Activated CD8-positive, alpha-beta memory T cell treated with anti-CD3 and anti-CD28 coated beads for 48 hours (primary cell): ENCODE measurements at regions not wholly inside any gene's neighbourhood (a gene's known extent, or its start where the extent isn't known, plus 50 kb on each side); places are given as distances from the start of the nearest gene placed in this dataset.
A peak's percentile ranks its signal among the peaks of the same experiment; 100 is the strongest.

ENCODE experiments used
- DNase-seq, 3 experiments: peaks; one replicate each; pipeline ENCODE4 v3.0.0-alpha.2; 2020; ENCODE audit warnings: low read depth in 2 of 3, low spot score in 2 of 3

DNA sequence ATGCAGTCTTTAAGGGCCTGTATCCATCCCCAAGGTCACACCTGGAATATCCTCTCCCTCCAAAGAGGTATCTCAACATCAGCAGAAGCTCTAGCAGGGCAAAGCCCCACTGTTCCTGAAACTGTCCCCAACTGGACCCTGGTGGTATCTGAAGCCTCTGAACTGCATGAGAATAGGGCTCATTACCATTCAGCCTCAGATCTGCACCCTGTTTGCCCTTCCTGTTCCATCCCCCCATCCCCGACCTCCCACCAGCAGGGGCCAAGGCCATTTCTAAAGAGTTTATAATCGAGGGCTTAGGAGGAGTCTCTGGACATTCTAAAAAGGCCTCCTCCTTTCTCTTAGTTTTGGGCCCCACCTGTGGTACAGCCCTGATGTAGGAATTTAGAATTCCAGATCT is 74.0 kb upstream of the THY1 start:
- no peak for DNase-seq

DNA sequence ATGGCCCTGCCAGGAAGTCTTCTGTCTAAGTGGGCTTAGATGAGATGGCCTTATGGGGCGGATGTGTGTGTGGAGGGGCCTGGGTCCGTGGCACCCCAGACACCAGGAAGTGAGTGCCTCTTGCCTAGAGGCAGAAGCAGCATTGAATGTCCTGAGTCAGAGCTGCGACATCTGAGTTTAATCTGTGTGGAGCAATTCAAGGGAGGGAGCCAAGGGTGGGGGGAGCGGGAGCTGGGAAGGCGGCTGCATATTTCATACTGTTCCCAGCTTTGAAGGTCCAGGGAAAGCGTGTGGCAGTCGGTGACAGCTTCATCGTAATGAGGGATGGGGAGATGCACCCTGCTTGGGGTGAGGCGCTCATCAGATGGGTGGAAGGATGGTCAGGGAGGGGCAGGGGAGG is 73.5 kb upstream of the THY1 start:
- DNase-seq: no peak

DNA sequence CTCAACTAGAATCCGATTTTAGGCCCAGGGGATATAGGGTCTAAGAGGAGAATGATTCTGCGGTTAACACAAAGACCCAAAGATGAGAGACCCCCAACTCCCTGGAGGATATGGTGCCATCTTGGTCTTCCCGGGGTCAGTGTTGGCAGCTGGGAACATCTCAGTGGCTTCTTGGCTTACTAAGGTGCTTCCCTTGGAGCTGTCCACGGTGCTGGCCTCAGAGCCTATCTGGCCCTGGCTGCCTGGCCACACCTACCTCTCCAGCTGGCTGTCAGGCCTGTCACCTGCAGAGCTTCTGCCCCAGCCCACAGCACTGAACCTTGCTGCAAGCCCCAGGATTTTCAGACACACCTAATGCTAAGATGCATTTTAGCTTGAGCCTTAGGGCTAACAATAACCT is 70.7 kb upstream of the THY1 start:
- no peak for DNase-seq

DNA sequence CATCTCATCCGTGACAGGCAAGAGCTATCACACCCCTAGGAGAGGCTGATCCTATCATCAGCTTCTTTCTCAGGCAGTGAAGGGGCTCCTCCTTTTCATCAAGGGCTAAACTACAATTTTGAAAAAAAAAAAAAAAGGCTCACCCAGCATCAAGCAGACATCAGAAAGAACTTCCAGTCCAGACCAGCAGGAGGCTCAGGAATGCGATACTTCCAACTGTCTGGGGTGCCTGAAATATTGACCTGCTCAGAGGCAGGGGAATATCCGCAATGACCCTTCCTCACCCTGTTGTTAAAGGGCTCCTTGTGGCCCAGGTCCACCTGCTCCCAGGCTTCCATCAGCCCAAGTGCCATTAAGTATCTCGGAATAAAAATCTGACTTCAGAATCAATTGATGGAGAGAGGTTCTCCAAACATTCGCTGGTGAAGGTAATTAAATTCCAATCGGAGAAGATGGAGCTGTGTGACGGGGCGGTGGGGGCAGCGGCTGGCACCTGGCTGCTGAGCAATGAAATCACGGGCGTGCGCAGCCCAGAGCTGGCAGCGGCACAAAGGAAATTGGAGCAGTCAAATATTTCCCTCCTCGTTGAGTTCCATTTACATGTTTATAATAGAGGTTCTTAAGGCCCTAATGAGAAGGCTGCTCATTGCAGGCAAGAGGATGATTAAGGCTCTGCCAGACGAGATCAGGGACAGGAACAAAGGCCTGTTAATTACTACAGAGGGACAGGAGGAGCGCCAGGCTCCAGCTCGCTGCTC is 69.0 kb upstream of the THY1 start:
- no peak for DNase-seq

DNA sequence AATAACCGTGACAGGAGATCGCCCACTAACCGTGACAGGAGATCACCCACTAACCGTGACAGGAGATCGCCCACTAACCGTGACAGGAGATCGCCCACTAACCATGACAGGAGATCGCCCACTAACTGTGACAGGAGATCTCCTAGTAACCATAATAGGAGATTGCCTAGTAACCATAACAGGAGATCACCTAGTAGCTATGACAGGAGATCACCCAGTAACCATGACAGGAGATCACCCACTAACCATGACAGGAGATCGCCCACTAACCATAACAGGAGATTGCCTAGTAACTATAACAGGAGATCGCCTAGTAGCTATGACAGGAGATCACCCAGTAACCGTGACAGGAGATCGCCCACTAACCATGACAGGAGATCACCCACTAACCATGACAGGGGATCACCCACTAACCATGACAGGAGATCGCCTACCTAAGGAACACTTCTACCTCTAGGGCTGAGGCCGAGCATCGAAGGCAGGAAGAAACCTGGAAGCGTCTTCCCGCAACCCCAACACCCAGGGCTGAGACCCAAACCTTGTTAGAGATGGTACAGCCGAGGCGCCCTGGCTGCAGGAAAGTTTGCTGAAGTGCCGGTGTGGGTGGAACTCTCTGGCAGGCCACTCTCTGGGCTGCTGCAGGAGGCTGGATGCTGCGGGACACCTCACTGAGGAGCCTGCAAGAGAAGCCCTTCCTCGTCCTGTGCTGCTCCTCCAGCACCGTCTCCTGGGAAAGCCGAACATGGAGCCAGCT is 67.5 kb upstream of the THY1 start:
- DNase-seq: no peak

DNA sequence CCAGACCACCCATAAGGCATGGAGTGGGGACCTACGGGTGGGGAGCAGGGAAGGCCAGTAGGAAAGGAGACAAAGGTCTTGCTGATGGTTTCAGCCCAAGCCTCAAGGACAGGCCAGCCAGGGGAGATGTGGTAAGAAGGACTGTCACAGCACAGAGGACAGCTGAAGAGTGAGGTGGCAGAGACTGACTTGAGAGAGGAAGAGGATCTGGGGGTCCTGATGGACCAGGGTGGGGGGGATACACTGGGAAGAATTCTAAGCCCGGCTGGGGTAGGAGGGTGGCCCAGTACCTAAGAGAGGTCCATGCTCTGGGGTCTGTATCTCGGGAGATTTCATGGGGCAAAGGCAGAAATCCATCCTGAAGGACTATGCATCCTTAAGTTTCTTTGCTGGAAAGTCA is 66.1 kb upstream of the THY1 start:
- no peak for DNase-seq

DNA sequence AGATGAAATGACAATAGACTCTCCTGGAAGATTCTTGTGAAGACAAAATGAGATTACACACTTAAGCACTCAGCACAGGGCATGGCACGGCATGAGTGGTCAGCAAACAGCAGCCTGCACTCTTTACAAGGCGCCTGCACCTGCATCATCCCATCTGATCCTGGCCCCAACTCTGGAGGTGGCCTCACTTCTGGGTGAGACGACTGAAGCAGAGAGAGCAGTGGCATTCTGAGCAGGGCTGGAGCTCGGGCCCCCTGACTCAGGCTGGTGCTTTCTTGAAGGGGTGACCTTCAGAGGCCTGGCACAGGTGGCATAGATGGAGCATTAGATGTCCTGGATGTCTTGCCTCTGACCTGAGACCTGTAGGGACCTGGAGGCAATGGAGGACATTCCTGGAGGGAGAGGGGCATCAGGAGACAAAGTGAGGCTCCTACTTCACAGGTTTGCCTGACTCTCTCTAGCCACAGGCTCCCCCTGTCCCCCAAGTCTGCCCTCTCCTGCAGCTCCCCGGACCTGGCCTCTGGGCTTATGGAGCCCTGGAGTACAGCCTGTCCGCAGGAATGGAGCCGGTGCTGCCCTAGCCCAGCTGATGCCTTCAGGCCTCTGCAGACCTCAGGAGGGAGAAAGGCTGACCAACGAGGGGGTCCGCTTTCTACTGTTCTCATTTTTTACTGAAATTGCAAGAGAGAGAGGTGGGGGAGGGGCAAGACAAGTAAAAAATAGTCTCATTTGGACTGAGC is 65.5 kb upstream of the THY1 start:
- DNase-seq: no peak

DNA sequence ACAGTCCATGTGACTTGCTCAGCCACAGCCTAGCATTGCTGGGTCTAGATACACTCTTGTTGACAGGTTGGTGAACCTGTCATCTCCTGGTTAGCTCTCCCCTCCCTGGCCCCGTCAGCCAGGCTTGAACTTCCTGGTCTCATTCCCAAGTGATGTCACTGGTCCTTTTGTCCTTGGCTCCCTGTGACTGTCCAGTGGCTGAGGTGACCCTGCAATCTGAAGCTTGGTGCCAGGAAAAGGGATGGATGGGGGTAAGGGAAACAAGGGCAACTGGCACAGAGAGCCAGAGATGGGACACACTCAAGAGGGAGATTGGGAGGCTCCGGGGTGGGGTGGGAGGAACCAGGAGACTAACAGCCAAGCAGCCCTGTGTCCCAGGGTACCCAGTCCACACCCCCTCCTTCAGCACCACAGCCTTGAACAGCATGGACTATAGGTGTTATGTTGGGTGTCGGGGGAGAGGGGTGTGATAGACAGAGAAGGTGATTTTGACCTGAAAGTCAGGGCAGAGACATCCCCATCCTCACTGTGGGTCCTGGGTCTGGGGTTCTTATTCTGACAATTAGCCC is 63.8 kb upstream of the THY1 start:
- no peak for DNase-seq

DNA sequence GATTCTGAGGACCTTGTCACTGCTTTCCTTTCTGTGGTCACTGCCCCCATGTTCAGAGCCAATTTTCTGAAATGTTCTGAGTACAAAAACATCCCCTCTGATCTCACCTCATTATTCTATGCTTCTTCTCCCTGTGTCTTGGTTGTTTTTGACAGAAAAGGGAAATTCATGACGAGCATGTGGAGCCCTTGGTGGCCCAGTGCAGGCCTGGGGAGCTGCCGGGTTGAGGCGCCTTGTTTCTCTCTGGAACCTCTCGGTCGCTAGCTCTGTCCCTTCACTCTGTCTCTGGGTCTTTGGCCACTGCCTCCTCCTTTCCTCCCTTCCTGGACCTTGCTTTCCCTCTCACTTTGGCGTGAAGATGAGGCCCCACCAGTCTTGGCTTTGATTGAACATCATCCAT is 63.0 kb upstream of the THY1 start:
- DNase-seq: no peak

DNA sequence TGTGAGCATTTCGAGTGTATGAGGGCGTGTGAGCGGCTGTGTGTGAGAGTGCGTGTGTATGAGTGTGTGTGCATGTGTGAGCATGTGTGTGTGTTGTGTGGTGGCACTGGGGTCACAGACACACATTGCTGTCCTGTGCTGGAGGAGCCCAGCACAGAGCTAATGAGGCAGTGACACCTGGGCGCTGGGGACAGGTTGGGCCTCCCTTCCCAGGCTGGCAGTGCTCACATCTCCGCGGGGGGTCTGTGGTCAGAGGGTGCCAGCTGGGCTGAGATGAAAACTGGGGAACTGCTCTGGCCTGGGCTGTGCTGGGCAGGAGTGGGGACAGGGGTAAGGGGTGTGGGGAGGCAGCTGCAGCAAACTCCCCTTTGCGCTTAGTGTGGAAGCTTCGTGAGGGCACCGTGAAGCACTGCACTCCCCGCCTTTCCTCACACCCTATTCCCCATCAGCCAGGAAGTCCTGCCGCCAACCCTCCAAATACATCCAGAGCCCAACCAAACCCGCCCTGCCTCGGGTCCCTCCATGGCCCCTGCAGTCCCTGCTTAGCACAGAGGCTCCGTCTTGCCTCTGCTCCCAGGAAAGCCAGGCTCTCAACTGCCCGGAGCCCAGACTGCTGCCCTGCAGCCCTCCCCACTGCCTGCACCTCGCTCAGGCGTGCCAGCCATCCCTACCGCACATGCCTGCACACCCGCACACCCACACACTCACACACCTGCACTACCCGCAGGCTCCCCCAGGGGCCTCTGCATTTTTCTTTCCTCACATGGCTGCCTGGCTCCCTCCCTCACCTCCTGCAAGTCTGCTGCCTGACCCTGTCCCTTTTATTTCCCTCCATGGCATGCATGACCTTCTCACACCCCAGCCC is 62.0 kb upstream of the THY1 start:
- no peak for DNase-seq

DNA sequence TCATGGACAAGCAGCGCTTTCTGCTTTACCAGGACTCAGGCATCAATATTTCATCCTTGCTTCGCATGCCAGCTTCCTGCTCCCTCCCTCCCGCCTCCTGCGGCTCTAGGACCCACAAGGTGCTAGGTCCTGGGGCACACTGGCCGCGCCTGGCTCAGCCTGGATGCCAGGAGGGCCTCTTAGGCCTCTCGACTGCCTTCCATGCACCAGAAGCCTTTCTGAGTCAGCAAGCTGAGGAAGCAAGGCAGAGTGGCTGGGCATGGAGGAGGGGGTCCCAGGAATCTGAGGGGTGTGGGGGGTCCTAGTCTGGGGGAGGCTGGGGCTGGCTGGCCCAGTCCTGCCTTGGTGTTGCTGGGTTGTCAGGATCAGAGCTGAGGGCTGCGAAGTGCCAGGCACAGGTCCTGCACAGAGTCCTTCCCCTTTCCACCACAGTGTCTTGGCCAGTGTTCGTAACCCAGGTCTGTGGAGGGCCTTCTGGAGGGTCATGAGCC is 61.0 kb upstream of the THY1 start:
- DNase-seq: no peak

DNA sequence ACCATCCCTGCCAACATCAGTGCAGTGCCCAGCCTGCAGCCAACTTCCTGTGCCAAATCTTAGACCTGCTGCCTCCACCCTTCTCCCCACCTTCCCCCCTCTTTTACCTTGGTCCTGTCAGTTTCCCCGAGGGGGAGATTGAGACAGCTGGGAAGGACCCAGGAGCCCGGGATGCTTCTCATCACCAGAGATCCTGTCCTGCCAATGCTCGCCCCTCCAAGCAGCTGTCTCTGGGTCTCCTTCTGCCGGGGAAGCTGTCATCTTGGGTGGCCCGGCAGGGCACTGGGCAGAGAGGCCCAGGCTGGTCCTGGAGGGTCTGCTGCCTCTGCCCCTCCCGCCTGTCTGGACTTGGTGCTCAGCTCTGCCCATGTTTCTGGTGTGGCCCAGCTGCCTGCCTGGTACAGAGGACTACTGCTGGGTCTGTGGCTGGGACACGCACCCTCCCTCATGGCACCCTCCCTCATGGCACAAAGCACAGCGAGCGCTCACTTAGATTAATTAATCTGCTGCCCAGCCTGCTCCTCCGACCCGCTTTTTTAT is 60.4 kb upstream of the THY1 start:
- no peak for DNase-seq

DNA sequence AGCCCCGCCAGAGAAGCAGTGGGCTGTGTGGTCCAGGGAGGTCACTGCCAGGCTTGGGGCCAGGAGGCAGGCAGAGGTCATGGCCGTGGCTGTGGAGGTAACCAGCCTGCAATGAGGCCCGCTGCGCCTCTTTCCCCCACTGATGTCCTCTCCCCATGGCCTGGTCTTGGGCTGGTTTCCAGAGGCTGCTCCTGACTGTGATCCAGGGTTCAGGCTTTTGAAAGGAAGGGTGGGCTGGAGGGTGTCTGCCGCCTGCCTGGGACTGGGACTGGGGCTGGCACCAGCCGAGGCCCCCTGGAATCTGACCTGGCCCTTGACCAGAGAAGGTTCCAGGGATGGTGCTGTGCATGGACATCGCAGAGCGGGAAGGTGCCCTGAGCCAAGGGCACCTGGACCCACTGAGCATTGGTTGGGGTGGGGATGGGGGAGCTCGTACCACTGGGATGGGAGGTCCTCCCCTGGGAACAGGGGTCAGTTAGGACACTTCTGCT is 59.6 kb upstream of the THY1 start:
- no peak for DNase-seq

DNA sequence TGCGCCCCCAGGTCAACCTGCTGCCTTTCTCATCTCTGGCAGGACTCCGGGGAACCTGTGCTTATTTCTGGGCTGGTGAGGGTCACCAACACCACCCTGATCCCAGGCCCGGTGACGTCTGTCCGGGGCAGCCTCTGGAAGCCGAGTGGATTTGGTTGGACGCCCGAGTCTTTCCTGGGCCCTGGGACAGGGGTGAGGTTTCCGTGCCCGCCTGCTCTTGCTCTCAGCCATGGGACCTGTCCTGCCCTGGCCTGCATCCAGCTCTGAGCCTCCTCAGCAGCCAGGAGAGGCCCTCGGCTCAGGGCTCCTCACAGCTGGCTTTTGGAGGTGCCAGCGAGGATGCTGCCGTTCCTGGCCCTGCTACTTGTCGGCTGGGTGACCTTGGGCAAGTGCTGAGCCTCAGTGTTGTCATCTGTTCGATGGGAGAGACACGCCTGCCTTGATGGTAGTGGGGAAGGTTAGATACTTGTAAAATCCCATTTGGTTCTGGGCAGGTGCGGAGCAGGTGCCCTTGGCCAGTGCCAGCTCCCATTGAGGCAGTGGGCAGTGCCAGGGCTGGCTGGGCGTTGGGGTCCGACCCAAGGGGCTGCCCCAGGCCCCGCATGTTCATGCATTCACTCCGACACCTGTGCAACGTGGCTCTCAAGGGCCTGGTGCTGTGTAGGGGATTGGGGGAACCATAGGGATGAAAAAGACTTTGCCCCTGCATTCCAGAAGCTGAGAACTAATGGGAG is 58.9 kb upstream of the THY1 start:
- no peak for DNase-seq

DNA sequence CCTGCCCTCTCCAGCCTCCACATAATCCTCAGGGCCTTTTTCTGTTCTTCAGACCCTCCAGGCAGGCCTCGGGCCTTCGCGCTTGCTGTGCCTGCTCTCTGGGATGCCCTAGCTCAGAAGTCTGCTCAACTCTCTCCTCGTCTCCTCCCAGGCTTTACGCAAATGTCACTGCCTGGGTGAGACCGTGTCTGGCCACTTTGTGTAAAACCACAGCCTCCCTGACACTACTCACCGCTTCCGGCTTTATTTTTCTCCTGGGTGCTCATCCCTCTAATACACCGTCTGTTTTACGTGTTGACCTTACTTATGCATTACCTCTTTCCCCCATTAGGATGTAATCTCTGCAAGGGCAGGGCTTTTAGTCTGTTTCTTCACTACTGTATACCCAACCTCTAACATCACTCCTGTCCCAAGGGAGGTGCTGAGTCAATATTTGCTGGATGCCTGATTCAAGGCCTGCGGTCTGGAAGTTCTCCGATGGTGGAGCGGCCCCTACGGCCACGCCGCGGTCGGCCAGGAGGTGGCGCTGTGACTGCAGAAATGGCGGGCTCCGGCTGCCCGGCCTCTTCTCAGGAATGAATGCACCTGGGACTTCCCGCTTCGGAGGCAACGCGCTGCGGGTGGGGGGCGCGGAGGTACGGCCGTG is 58.2 kb upstream of the THY1 start:
- peak; percentile 34 to 94 (median 89) for DNase-seq

DNA sequence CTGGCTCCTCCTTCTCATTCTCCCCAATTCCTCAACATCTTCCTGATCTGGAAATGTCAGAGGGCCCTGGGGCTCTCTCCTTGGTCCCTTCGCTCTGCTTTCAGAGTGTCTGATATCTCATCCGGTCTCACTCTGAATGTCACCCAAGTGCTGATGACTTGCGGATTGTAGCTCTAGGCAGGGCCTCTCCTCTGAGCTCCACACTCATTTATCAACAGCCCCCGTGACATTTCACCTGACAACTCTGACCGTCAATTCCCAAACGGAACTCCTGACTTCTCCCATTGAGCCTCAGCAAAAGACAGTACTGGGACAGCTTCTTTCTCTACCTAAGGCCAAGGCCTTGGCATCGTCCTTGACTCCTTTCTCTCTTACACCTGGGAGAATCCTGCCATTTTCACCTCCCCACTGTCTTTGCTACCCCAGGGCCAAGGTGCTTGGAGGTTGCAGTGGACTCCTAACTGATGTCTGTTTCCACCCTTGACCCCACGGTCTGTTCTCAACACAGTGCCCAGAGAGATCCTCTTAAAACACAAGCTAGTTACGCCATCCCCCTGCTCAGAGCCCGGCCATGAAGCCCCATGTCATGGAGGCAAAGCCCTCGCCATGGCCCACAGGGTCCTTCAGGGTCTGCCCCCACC is 57.5 kb upstream of the THY1 start:
- no peak for DNase-seq

DNA sequence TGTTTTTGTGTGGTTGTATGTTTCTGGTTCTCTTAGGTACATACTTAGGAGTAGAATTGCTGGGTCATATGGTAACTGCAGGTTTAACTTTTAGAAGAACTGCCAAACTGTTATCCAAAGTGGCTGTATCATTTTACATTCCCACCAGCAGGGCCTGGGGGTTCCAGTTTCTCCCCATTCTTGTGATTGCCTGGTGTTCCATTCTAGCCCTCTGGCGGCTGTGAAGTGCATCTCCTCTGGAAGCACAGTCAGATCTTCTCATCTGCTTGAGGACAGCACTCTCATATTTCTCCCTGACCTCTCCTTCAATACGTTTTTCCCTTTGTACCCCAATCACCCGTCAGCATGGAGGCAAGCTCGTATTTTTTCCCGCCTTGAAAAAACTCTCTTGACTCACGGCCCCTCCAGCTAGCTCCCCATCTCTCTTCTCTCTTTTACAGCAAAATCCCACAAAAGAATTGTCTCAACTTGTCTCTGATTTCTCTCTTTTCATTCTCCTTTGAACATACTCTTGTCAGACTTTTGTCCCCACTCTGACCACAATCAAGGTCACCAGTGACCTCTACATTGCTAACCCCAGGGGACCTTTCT is 56.8 kb upstream of the THY1 start:
- DNase-seq: no peak

DNA sequence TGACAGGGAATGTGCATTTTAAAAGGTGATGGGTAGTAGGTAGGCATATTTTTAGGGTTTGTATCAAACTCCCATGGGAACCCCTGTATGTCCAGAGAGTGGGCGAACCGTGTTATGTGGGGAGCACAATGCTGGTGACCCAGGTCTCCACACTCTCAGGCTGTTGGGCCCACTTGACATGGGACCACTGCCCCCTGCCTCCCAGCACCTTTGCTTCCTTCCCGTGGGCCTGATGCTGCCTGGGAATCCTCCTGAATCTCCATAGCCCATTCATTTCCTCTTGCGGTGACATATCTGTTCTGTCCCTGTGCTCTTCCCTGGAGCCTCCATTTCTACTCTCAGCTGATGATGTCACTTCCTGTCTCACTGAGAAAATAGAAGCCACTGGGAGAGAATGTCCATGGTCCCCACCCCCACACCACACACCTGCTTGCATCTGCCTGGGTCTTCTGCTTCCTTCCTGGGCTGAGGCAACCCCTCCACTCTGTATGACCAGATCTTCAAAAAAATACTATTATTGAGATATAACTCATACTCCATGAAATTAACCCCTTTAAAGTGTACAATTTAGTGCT is 55.8 kb upstream of the THY1 start:
- DNase-seq: no peak
